ENCODE measurements at regions not wholly inside any gene's neighbourhood (a gene's known extent, or its start where the extent isn't known, plus 50 kb on each side); places are given as distances from the start of the nearest gene placed in this dataset.
A peak's percentile ranks its signal among the peaks of the same experiment; 100 is the strongest.

GRCh38 chr9:111985315-111985714, 88.7 kb downstream of the UGCG start:
- intact Hi-C loops (cut with DNase I; ENCODE audit: low total_unique reads), result no loop called here
- no peak for TF ChIP-seq POLR2AphosphoS5 (IDR thresholded peaks at IDR 0.05)
- no peak for TF ChIP-seq CTCF (IDR thresholded peaks at IDR 0.05)
- TF ChIP-seq EP300 (IDR thresholded peaks at IDR 0.05), result no peak
- TF ChIP-seq POLR2A (IDR thresholded peaks at IDR 0.05), result no peak
- DNase-seq, result no peak
- no peaks in the 10 kb centered on the region for H3K9me3 ChIP-seq
- H3K36me3 ChIP-seq, result no peaks in the 10 kb centered on the region
- H3K4me1 ChIP-seq, result peaks cover 0 to 16% (median 4%) of the 10 kb centered on the region in 4 donors
- H3K27me3 ChIP-seq, result no peaks in the 10 kb centered on the region
- WGBS, 5 donors, result 81 to 89% (median 88%) methylated on average over 6 of the region's 6 CpGs
- H3K4me3 ChIP-seq, result no peak overlapping the region
- H3K27ac ChIP-seq, result peak overlapping the region in 1 of 5 donors; percentile 50

GRCh38 chr9:111986035-111986556, 89.5 kb downstream of the UGCG start:
- Histone ChIP-seq H3K27ac (peak overlapping the region in 2 of 5 donors; percentile 5 to 50), H3K27me3 (no peaks in the 10 kb centered on the region), H3K4me1 (peaks cover 0 to 12% (median 4%) of the 10 kb centered on the region in 4 donors), H3K9me3 (peaks cover 0 to 3% (median 0%) of the 10 kb centered on the region in 4 donors), H3K36me3 (no peaks in the 10 kb centered on the region), H3K4me3 (no peak overlapping the region)
- TF ChIP-seq POLR2A (IDR thresholded peaks at IDR 0.05) (no peak), EP300 (IDR thresholded peaks at IDR 0.05) (no peak), POLR2AphosphoS5 (IDR thresholded peaks at IDR 0.05) (no peak), CTCF (IDR thresholded peaks at IDR 0.05) (no peak)
- intact Hi-C loops (cut with DNase I; ENCODE audit: low total_unique reads), result no loop called here
- 40 to 73% (median 70%) methylated on average over 6 of the region's 6 CpGs for WGBS, 5 donors
- DNase-seq, result peak in 1 of 2 donors; percentile 54
